G401.6 (cell line): ENCODE measurements at regions not wholly inside any gene's neighbourhood (a gene's known extent, or its start where the extent isn't known, plus 50 kb on each side); places are given as distances from the start of the nearest gene placed in this dataset.

ENCODE experiments used
- FAIRE-seq: peaks from 2 replicates; lab custom pipeline; 2012; peaks lifted over from hg19 to GRCh38; lab: Jason Lieb, UNC

GRCh38 chr22:47270463-47271135 lies 508.1 kb downstream of the TBC1D22A start:
- no peak for FAIRE-seq

- no peak for FAIRE-seq
Observed at GRCh38 chr22:47269516-47270088, 507.2 kb downstream of the TBC1D22A start.

- FAIRE-seq = no peak
Observed at GRCh38 chr22:47267513-47268282, 505.2 kb downstream of the TBC1D22A start.

- FAIRE-seq = no peak
Observed at GRCh38 chr22:47266329-47266728, 503.9 kb downstream of the TBC1D22A start.

- no peak for FAIRE-seq
Observed at GRCh38 chr22:47260551-47260950, 498.1 kb downstream of the TBC1D22A start.

- no peak for FAIRE-seq
Observed at GRCh38 chr22:47259990-47260389, 497.5 kb downstream of the TBC1D22A start.

- no peak for FAIRE-seq
Observed at GRCh38 chr22:47259049-47259448, 496.6 kb downstream of the TBC1D22A start.

- FAIRE-seq = no peak
Observed at GRCh38 chr22:47257976-47258375, 495.5 kb downstream of the TBC1D22A start.

GRCh38 chr22:47257566-47257965 lies 495.1 kb downstream of the TBC1D22A start:
- no peak for FAIRE-seq

- no peak for FAIRE-seq
Observed at GRCh38 chr22:47251911-47252310, 489.5 kb downstream of the TBC1D22A start.

GRCh38 chr22:47250995-47251765 lies 488.7 kb downstream of the TBC1D22A start:
- no peak for FAIRE-seq

- no peak for FAIRE-seq
Observed at GRCh38 chr22:47249370-47249928, 487.0 kb downstream of the TBC1D22A start.

- FAIRE-seq = no peak
Observed at GRCh38 chr22:47248925-47249324, 486.5 kb downstream of the TBC1D22A start.

GRCh38 chr22:47247579-47248240 lies 485.3 kb downstream of the TBC1D22A start:
- FAIRE-seq = no peak

- FAIRE-seq = no peak
Observed at GRCh38 chr22:47245786-47246185, 483.3 kb downstream of the TBC1D22A start.

GRCh38 chr22:47245286-47245685 lies 482.8 kb downstream of the TBC1D22A start:
- FAIRE-seq = no peak

GRCh38 chr22:47240116-47240515 lies 477.7 kb downstream of the TBC1D22A start:
- FAIRE-seq = no peak

GRCh38 chr22:47239474-47239860 lies 477.0 kb downstream of the TBC1D22A start:
- FAIRE-seq = no peak

- FAIRE-seq = no peak
Observed at GRCh38 chr22:47238690-47239473, 476.4 kb downstream of the TBC1D22A start.

GRCh38 chr22:47237890-47238480 lies 475.5 kb downstream of the TBC1D22A start:
- no peak for FAIRE-seq

- FAIRE-seq = no peak
Observed at GRCh38 chr22:47236718-47237117, 474.3 kb downstream of the TBC1D22A start.
